GM23248 (cell line): ENCODE measurements at regions not wholly inside any gene's neighbourhood (a gene's known extent, or its start where the extent isn't known, plus 50 kb on each side); places are given as distances from the start of the nearest gene placed in this dataset.

Experiments used
- DNase-seq: peaks from one replicate; pipeline ENCODE4 v3.0.0-alpha.2; 2015
- H2AFZ ChIP-seq: fragments of 200-600 bp; sonication (generic); 2 replicates; pipeline ENCODE4 v1.6.1; 2016; ENCODE audit warnings: antibody characterized with exemption
- H3F3A ChIP-seq: fragments of 200-600 bp; sonication (generic); 2 replicates; pipeline ENCODE4 v1.6.1; 2016; ENCODE audit warnings: mild to moderate bottlenecking, antibody characterized with exemption, mixed run types; ENCODE audit not compliant: insufficient read depth
- H3K27ac ChIP-seq: fragments of 200-600 bp; sonication (generic); 2 replicates; pipeline ENCODE4 v1.5.1; 2016; ENCODE audit warnings: mild to moderate bottlenecking
- H3K27me3 ChIP-seq: fragments of 200-600 bp; sonication (generic); replicated peaks from 2 replicates; pipeline ENCODE4 v1.6.1; 2016; ENCODE audit warnings: mild to moderate bottlenecking; ENCODE audit not compliant: insufficient read depth
- H3K36me3 ChIP-seq: fragments of 200-600 bp; sonication (generic); 2 replicates; pipeline ENCODE4 v1.6.1; 2016; ENCODE audit warnings: low read depth, mild to moderate bottlenecking
- H3K4me1 ChIP-seq: fragments of 200-600 bp; sonication (generic); 2 replicates; pipeline ENCODE4 v1.6.1; 2016; ENCODE audit warnings: mild to moderate bottlenecking; ENCODE audit not compliant: insufficient read depth
- H3K4me2 ChIP-seq: fragments of 200-600 bp; sonication (generic); one replicate; pipeline ENCODE4 v1.6.1; 2016; ENCODE audit warnings: mild to moderate bottlenecking; ENCODE audit not compliant: unreplicated experiment
- H3K4me3 ChIP-seq: fragments of 200-600 bp; sonication (generic); 2 replicates; pipeline ENCODE4 v1.5.1; 2016; ENCODE audit warnings: mild to moderate bottlenecking
- H3K79me2 ChIP-seq: fragments of 200-600 bp; sonication (generic); 2 replicates; pipeline ENCODE4 v1.6.1; 2016; ENCODE audit warnings: mild to moderate bottlenecking; ENCODE audit not compliant: insufficient read depth
- H3K9ac ChIP-seq: fragments of 200-600 bp; sonication (generic); 2 replicates; pipeline ENCODE4 v1.6.1; 2016; ENCODE audit warnings: mild to moderate bottlenecking
- H3K9me2 ChIP-seq: fragments of 200-600 bp; sonication (generic); 2 replicates; pipeline ENCODE4 v1.6.1; 2016; ENCODE audit warnings: mixed run types, mild to moderate bottlenecking, moderate library complexity; ENCODE audit not compliant: insufficient read depth
- H3K9me3 ChIP-seq: fragments of 200-600 bp; sonication (generic); one replicate; pipeline ENCODE4 v1.6.1; 2017; ENCODE audit warnings: low read depth
- H4K20me1 ChIP-seq: fragments of 200-600 bp; sonication (generic); 2 replicates; pipeline ENCODE4 v1.6.0; 2016; ENCODE audit not compliant: insufficient read depth
- EZH2 ChIP-seq: fragments of 200-600 bp; sonication (generic); IDR thresholded peaks from 2 replicates; pipeline ENCODE4 v1.6.1; 2018; ENCODE audit warnings: antibody characterized with exemption, mild to moderate bottlenecking; ENCODE audit not compliant: insufficient read depth, poor library complexity, severe bottlenecking
- EZH2phosphoT487 ChIP-seq: fragments of 200-600 bp; sonication (generic); IDR thresholded peaks from 2 replicates; pipeline ENCODE4 v1.6.1; 2018; ENCODE audit warnings: antibody characterized with exemption, moderate library complexity, mild to moderate bottlenecking, low read depth; ENCODE audit not compliant: insufficient read depth
- WGBS, 2 experiments: methylation state at CpG; one replicate each; pipeline ENCODE4 v1.1.6; 2015 to 2017; ENCODE audit warnings: low lambda C conversion rate in 2 of 2, low coverage in 1 of 2; ENCODE audit errors: missing lambda C conversion rate in 2 of 2; 5-methylcytosine and 5-hydroxymethylcytosine counted together
- in situ Hi-C: fragments of 300-500 bp; cut with MboI; formaldehyde crosslinking; loops from 2 replicates; pipeline ENCODE4 v1.15.0; 2020

DNA sequence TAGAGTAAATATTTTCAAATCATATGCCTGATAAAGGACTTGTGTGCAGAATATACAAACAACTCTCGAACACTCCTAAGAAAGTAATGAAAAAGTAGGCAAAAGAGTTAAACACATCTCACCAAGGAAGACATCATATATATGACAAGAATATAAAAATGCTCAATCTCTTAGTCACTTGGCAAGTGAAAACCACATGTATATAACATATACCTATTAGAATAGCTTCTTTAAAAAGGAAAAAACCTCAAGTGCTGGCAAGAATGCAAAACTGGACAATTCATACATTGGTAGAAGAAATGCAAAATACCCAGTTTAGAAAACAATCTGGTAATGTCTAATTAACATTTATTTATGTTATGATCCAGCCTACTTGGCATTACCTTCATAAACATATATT is 146.6 kb upstream of the DGKB start:
- no peaks in the 10 kb centered on the region for H4K20me1 ChIP-seq
- no peaks in the 10 kb centered on the region for H3K79me2 ChIP-seq
- TF ChIP-seq EZH2phosphoT487 (no peak), EZH2 (no peak)
- no peaks in the 10 kb centered on the region for H3K9me3 ChIP-seq
- no peak overlapping the region for H3K9ac ChIP-seq
- H3K4me3 ChIP-seq: no peak overlapping the region
- no peaks in the 10 kb centered on the region for H3F3A ChIP-seq
- H3K36me3 ChIP-seq: no peaks in the 10 kb centered on the region
- H3K9me2 ChIP-seq: no peaks in the 10 kb centered on the region
- DNase-seq: no peak
- no peak overlapping the region for H3K4me2 ChIP-seq
- no peak overlapping the region for H3K27ac ChIP-seq
- no peaks in the 10 kb centered on the region for H3K27me3 ChIP-seq
- H2AFZ ChIP-seq: no peak overlapping the region
- in situ Hi-C loops: no loop called here
- no peaks in the 10 kb centered on the region for H3K4me1 ChIP-seq
- whole genome bisulfite sequencing, 2 experiments: 41 to 51% methylated on average over 1 of the region's 1 CpG

DNA sequence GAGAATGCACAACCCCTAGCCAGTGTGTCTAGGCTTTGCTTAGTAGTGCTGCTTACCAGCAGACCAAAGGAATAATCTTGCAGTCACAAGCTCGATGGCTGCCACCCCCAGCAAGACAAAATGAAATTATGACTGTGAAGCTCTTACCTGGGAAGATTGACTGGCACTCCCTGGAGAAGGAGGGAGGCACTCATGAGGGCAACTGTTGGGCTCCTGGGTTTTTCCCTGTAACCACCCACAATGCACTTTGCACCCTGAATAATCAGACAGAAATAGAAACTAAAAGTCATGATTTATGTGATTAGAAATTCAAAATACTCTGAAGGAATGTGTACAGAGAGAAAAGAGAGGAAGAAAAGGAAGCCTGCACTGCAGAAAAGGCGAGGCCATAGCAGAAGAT is 144.3 kb upstream of the DGKB start:
- H3K9me3 ChIP-seq: no peaks in the 10 kb centered on the region
- H3K9ac ChIP-seq: no peak overlapping the region
- H3K4me2 ChIP-seq: no peak overlapping the region
- no peaks in the 10 kb centered on the region for H3K27me3 ChIP-seq
- H3K36me3 ChIP-seq: no peaks in the 10 kb centered on the region
- no peak overlapping the region for H3K4me3 ChIP-seq
- no peaks in the 10 kb centered on the region for H3K79me2 ChIP-seq
- WGBS, 2 experiments: 29 to 32% methylated on average over 2 of the region's 2 CpGs
- no peak overlapping the region for H2AFZ ChIP-seq
- no peaks in the 10 kb centered on the region for H4K20me1 ChIP-seq
- H3F3A ChIP-seq: no peaks in the 10 kb centered on the region
- no peak for DNase-seq
- H3K27ac ChIP-seq: no peak overlapping the region
- TF ChIP-seq EZH2phosphoT487 (no peak), EZH2 (no peak)
- no peaks in the 10 kb centered on the region for H3K9me2 ChIP-seq
- no peaks in the 10 kb centered on the region for H3K4me1 ChIP-seq
- in situ Hi-C loops: no loop called here

DNA sequence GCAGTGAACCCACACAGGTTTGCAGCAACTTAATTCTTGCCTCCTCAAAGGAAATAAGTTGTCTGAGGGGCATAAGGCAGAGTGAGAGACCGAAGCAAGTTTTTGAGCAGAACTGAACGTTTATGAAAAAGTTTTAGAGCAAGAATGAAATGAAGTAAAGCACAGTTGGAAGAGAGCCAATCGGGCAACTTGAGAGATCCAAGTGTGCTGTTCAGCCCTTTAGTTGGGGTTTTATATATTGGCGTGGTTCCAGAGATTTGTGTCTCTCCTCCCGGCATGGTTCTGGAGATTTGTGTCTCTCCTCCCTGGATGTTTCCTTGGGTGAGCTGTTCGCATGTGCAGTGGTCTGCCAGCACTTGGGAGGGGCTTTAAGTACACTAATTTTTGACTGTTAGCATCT is 141.4 kb upstream of the DGKB start:
- no peak for DNase-seq
- no peak for TF ChIP-seq EZH2
- no peak for TF ChIP-seq EZH2phosphoT487
- Histone ChIP-seq H3F3A (no peaks in the 10 kb centered on the region), H3K9me2 (no peaks in the 10 kb centered on the region), H3K27me3 (no peaks in the 10 kb centered on the region), H3K4me3 (no peak overlapping the region), H3K27ac (no peak overlapping the region), H3K9me3 (no peaks in the 10 kb centered on the region), H3K79me2 (no peaks in the 10 kb centered on the region), H3K9ac (no peak overlapping the region), H4K20me1 (no peaks in the 10 kb centered on the region), H3K4me2 (no peak overlapping the region), H3K36me3 (no peaks in the 10 kb centered on the region), H2AFZ (no peak overlapping the region), H3K4me1 (no peaks in the 10 kb centered on the region)
- in situ Hi-C loops: no loop called here
- WGBS, 2 experiments: 39 to 42% methylated on average over 5 to 6 of the region's 6 CpGs

DNA sequence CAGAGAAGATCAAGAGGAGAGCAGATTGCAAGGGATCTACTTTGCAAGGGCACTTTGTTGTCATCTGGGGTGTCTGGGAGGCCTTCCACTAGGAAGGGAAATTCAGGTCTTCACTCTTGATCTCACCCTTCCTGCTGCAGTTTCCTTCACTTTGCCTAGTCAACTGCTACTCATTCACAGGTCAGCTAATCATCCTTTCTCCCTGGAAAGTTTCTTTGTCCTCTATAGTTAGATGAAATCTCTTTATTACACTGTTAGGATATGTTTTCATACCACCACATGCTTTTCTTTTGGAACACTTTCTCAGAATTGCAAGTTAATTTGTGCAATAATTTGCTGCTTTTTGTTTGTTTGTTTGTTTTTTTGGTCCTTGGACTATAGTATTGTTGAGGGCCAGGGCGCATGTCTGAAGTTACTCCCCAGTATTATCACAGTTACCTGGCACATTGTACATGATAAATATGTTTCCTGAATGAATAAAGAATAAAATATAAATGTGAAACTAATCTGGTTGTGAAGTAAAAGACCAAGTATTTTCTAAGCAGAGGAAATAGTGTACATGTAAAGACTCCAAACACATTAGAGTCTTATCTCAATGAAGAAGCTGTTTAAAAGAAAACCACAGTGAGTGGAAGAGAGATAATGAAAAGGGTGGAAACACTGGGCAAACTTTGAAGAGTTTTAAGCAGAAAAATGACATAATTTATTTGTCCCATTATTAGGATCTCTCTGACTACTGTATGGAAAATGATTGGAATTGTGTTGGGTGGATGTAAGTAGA is 139.9 kb upstream of the DGKB start:
- in situ Hi-C loops: no loop called here
- WGBS, 2 experiments: 70 to 94% methylated on average over 1 of the region's 1 CpG
- Histone ChIP-seq H3K27ac (no peak overlapping the region), H3K9me3 (no peaks in the 10 kb centered on the region), H3K36me3 (no peaks in the 10 kb centered on the region), H3K9ac (no peak overlapping the region), H3F3A (no peaks in the 10 kb centered on the region), H3K79me2 (no peaks in the 10 kb centered on the region), H2AFZ (no peak overlapping the region), H3K27me3 (no peaks in the 10 kb centered on the region), H3K4me2 (no peak overlapping the region), H3K9me2 (no peaks in the 10 kb centered on the region), H3K4me3 (no peak overlapping the region), H3K4me1 (no peaks in the 10 kb centered on the region), H4K20me1 (no peaks in the 10 kb centered on the region)
- no peak for TF ChIP-seq EZH2
- no peak for TF ChIP-seq EZH2phosphoT487
- no peak for DNase-seq

DNA sequence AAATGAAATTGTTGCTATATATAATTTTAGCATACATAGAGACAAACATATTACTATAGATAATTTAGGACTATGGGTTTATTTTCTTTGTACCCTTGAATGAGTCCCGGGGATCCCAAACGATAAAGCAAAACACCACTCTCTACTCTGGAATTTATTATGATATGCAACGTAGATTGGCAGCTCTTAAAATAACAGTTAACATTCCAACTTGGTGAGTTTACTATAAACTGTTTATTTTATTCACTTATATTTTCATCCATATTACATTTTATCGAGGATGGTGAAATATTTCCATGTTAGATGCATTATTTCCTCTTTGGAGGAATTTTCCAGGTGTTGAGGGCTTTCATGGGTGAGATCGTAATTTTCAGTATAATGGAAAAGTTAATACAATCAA is 138.7 kb upstream of the DGKB start:
- Histone ChIP-seq H3K4me3 (no peak overlapping the region), H3K9me2 (no peaks in the 10 kb centered on the region), H3K79me2 (no peaks in the 10 kb centered on the region), H3K27me3 (no peaks in the 10 kb centered on the region), H3K4me2 (no peak overlapping the region), H3K27ac (no peak overlapping the region), H3F3A (no peaks in the 10 kb centered on the region), H3K9me3 (no peaks in the 10 kb centered on the region), H2AFZ (no peak overlapping the region), H3K36me3 (no peaks in the 10 kb centered on the region), H3K9ac (no peak overlapping the region), H4K20me1 (no peaks in the 10 kb centered on the region), H3K4me1 (no peaks in the 10 kb centered on the region)
- TF ChIP-seq EZH2 (no peak), EZH2phosphoT487 (no peak)
- WGBS, 2 experiments: 64 to 72% methylated on average over 5 of the region's 5 CpGs
- in situ Hi-C loops: no loop called here
- no peak for DNase-seq
